IPS-18a (cell line): ENCODE measurements at regions not wholly inside any gene's neighbourhood (a gene's known extent, or its start where the extent isn't known, plus 50 kb on each side); places are given as distances from the start of the nearest gene placed in this dataset.

ENCODE experiments used
- H3K27ac ChIP-seq: one replicate; pipeline ENCODE4 v1.5.1; 2013; ENCODE audit warnings: low read length
- H3K27me3 ChIP-seq: one replicate; pipeline ENCODE4 v1.6.1; 2013; ENCODE audit warnings: mild to moderate bottlenecking, low read length; ENCODE audit not compliant: control insufficient read depth, insufficient read depth
- H3K36me3 ChIP-seq: one replicate; pipeline ENCODE4 v1.6.1; 2013; ENCODE audit warnings: low read depth, low read length; ENCODE audit not compliant: control insufficient read depth
- H3K4me1 ChIP-seq: one replicate; pipeline ENCODE4 v1.6.1; 2013; ENCODE audit warnings: low read depth, low read length; ENCODE audit not compliant: control insufficient read depth
- H3K4me3 ChIP-seq: one replicate; pipeline ENCODE4 v1.5.1; 2013; ENCODE audit warnings: low read length
- H3K9ac ChIP-seq: one replicate; pipeline ENCODE4 v1.6.1; 2013; ENCODE audit warnings: mild to moderate bottlenecking, low read length, moderate library complexity
- H3K9me3 ChIP-seq: one replicate; pipeline ENCODE4 v1.6.1; 2013; ENCODE audit warnings: low read depth, low read length; ENCODE audit not compliant: control insufficient read depth

DNA sequence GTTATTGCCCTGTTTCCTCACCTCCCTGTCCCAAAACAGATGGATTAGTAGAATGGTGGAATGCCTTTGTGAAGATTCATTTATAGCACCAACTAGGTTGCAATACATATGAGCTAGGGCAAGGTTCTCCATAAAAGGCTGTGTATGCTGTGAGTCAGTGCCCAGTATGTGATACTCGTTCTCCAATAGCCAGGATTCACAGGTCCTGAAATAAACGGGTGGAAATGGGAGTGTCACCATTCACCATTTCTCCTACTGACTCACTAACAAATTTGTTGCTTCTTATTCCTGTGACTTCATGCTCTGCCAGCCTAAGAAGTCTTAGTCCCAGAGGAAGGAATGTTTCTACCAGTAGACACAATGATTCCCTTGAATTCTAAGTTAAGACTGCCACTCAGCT is 1745.4 kb downstream of the SLITRK1 start:
- no peak overlapping the region for H3K9ac ChIP-seq
- H3K4me1 ChIP-seq = no peaks in the 10 kb centered on the region

DNA sequence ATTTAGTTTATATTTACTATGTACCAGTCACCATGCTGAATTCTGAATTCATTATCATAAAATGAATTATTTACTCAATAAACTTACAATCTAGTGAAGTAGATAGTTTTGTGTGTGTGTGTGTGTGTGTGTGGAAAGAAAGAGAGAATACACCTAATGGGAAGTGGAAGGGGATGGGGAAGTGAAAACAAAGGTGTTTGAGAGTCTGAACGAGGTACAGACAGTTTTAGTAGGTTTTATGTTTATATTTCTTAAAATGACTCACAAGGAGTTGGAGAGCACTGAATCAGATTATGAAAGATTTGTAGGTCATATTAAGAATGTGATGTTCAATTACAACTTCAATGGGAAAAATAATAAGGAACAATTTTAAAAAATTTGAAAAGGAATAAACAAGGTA is 1753.0 kb downstream of the SLITRK1 start:
- Histone ChIP-seq H3K9me3 (no peaks in the 10 kb centered on the region), H3K27me3 (no peaks in the 10 kb centered on the region)

More for the DNA sequence above, 1745.4 kb downstream of the SLITRK1 start:
- Histone ChIP-seq H3K27me3 (no peaks in the 10 kb centered on the region), H3K4me3 (no peak overlapping the region), H3K9me3 (no peaks in the 10 kb centered on the region), H3K36me3 (no peaks in the 10 kb centered on the region), H3K27ac (no peak overlapping the region)

DNA sequence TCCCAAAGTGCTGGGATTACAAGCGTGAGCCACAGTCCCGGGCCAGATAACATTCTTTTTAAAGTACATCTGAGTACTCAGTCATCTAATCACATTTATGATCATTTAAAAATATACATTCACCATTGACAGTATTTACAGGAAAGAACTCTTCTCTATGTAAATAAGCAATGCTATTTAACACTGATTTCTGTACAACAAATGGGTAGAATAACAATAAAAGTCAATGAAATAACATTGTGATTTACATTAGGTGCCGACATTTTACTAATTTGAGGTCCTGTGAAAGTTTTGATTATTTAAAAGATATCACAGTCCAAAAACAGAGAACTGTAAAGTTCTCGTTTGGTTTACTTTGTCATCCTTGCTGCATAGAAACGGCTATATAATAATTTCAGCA is 1763.7 kb downstream of the SLITRK1 start:
- Histone ChIP-seq H3K4me3 (no peak overlapping the region), H3K27ac (no peak overlapping the region), H3K9ac (no peak overlapping the region), H3K4me1 (no peaks in the 10 kb centered on the region), H3K36me3 (no peaks in the 10 kb centered on the region), H3K27me3 (no peaks in the 10 kb centered on the region), H3K9me3 (no peaks in the 10 kb centered on the region)

More for the DNA sequence above, 1753.0 kb downstream of the SLITRK1 start:
- Histone ChIP-seq H3K4me3 (no peak overlapping the region), H3K27ac (no peak overlapping the region), H3K36me3 (no peaks in the 10 kb centered on the region), H3K9ac (no peak overlapping the region), H3K4me1 (no peaks in the 10 kb centered on the region)

DNA sequence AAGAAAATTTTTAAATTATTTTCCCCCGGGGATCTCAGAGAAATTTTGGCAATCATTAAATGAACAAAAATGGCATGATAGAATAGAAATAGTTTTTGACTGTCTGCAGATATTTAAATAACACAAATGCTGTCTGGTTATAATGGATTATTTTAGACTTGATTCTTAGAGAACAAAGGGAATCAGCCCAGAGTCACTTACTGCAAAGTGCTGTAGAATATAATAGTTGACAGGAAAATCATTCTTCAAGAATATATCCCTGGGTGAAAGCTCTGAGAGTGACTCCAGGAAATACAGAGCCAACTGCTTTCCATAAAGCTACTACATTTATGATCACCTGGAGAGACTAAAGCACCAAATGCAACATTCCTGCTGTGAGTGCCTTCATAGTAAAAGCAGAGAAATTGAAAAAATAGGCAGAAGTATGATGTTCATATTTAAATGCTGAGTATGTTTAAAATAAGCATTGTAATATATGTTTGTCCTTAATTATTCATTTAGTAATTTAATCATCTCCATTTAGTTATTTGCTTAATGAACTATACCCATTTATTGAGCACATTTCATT is 1765.8 kb downstream of the SLITRK1 start:
- no peaks in the 10 kb centered on the region for H3K36me3 ChIP-seq
- H3K9me3 ChIP-seq = no peaks in the 10 kb centered on the region
- no peak overlapping the region for H3K27ac ChIP-seq
- no peaks in the 10 kb centered on the region for H3K27me3 ChIP-seq
- no peaks in the 10 kb centered on the region for H3K4me1 ChIP-seq
- H3K9ac ChIP-seq = no peak overlapping the region
- H3K4me3 ChIP-seq = no peak overlapping the region

DNA sequence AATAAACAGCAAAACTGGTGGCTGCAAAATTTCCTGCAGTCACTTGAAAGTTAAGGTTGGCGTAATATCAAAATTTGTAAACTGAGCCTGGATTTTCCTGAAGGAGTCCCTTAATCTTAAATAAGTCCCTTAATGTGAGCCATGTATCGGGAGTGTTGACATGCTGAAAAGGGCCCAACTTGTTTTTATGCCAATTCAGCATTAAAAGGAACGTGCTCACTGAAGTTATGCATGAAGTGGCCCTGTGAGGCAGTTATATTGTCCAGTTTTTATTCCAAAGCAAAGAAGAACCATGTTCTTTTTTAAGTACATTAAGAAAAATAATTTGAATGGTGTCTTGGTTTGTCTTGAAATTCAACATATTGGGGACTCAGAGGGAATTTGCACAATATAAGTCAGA is 1766.9 kb downstream of the SLITRK1 start:
- no peaks in the 10 kb centered on the region for H3K36me3 ChIP-seq
- no peak overlapping the region for H3K27ac ChIP-seq

DNA sequence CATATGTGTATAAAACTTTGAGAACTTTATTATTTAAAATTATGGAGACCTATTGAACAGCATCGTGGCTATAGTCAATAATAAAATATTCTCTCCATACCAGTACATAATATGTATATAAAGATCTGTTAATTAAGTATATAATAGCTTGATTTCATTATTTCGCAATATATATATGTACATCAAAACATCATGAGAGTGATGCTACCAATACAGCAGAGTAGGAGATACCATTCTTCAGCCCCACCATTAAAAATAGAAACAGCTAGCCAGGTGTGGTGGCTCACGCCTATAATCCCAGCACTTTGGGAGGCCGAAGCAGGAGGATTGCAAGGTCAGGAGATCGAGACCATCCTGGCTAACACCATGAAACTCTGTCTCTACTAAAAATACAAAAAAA is 1755.3 kb upstream of the SPRY2 start:
- H3K4me1 ChIP-seq = no peaks in the 10 kb centered on the region
- no peak overlapping the region for H3K4me3 ChIP-seq
- H3K27ac ChIP-seq = no peak overlapping the region
- H3K9ac ChIP-seq = no peak overlapping the region
- no peaks in the 10 kb centered on the region for H3K9me3 ChIP-seq
- H3K27me3 ChIP-seq = no peaks in the 10 kb centered on the region
- H3K36me3 ChIP-seq = no peaks in the 10 kb centered on the region

More for the DNA sequence above, 1766.9 kb downstream of the SLITRK1 start:
- no peaks in the 10 kb centered on the region for H3K4me1 ChIP-seq
- no peak overlapping the region for H3K9ac ChIP-seq
- H3K9me3 ChIP-seq = no peaks in the 10 kb centered on the region
- no peaks in the 10 kb centered on the region for H3K27me3 ChIP-seq
- no peak overlapping the region for H3K4me3 ChIP-seq

DNA sequence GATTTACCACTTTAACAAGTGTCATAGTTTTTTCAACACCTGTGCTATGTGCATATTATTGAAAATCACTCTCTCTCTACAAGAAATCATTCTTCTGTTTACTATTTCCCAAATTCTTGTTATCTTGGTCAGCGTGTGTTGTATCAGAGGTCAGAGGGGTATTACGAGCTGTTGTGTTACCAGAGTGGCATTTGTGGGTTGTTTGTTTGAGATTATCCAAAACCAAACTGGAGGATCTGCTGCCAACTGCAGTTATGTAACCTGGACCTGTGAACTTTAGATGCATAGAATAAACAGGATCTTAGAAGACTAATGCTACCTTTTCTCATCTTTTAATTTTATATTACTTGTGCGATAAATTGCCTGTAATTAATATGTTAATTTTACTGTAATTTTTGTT is 1751.4 kb upstream of the SPRY2 start:
- no peak overlapping the region for H3K9ac ChIP-seq
- H3K27ac ChIP-seq = no peak overlapping the region
- H3K4me3 ChIP-seq = no peak overlapping the region
- H3K9me3 ChIP-seq = no peaks in the 10 kb centered on the region
- H3K27me3 ChIP-seq = no peaks in the 10 kb centered on the region
- H3K36me3 ChIP-seq = no peaks in the 10 kb centered on the region
- H3K4me1 ChIP-seq = no peaks in the 10 kb centered on the region

DNA sequence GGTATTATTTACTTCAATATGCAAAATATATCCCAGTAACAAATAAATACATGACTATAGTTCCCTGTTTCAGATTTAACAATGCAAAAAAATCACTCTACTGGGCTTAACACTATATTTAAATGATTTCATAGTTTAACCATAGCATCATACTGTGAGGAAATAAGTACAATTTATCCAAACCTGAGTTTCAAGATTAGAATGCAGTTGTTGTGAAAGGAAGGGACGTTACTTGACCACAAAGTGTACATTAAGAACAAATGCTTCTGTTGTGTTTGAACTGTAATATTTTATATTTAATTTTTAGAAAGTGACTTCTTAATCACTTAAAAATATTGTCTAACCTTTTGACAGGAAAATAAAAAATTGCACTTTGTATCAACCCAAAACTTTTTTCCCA is 1747.9 kb upstream of the SPRY2 start:
- Histone ChIP-seq H3K9ac (no peak overlapping the region), H3K4me3 (no peak overlapping the region)

DNA sequence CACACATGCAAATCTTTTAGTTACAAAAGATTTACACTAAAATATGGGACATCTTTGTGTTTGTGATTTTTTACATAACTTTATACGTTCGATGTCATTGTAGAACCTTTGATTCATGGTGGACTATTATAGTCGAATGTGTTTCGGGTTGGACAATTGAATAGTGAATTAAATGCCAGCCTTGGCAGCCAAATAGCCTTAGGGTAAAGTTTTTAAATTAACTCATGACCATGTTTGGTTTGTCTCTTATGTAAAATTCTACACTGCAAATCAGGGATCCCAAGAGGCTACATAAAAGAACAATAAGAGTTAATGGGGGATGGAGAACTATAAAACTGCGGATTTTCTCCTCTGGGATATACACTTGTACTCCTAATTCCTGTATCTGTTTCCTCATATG is 1735.6 kb upstream of the SPRY2 start:
- no peak overlapping the region for H3K27ac ChIP-seq
- no peak overlapping the region for H3K4me3 ChIP-seq
- H3K36me3 ChIP-seq = no peaks in the 10 kb centered on the region
- H3K4me1 ChIP-seq = peaks cover 8% of the 10 kb centered on the region
- H3K27me3 ChIP-seq = no peaks in the 10 kb centered on the region
- H3K9ac ChIP-seq = no peak overlapping the region
- H3K9me3 ChIP-seq = no peaks in the 10 kb centered on the region

More for the DNA sequence above, 1747.9 kb upstream of the SPRY2 start:
- Histone ChIP-seq H3K4me1 (peaks cover 6% of the 10 kb centered on the region), H3K27me3 (no peaks in the 10 kb centered on the region), H3K36me3 (no peaks in the 10 kb centered on the region), H3K9me3 (no peaks in the 10 kb centered on the region), H3K27ac (no peak overlapping the region)

DNA sequence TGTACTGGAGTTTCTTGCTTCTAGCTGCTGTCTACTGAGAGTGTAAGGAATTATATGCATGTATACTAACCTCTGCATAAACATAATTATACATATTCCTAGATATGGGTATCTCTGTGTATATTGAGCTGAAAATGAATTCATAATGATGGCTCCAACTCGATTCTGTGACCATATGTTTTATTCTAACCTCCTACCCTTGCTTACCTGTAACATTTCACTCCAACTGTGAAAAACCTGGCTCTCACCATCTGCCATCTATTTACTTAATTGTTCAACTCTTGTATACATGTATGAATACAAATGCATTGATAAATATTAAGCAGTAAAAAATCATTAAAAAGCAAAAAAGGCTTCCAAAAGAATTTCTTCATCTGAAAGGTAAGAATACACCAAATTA is 1729.5 kb upstream of the SPRY2 start:
- Histone ChIP-seq H3K27ac (no peak overlapping the region), H3K36me3 (no peaks in the 10 kb centered on the region), H3K27me3 (no peaks in the 10 kb centered on the region), H3K9ac (no peak overlapping the region), H3K9me3 (no peaks in the 10 kb centered on the region), H3K4me3 (no peak overlapping the region), H3K4me1 (no peaks in the 10 kb centered on the region)

DNA sequence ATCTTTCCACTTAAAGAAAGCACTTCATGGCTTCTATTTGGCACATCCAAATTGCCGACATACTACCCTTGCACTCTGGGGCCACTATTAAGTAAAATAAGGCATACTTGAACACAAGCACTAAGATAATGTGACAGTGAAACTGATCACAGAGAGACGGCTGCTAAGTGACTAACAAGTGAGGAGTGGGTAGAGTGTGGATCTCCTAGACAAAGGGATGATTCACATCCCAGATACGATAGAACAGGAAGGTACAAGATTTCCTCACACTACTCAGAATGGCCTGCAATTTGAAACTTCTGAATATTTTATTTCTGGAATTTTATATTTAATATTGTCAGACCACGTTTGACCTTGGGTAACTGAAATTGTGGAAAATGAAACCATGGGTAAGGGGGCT is 1721.8 kb upstream of the SPRY2 start:
- Histone ChIP-seq H3K9ac (no peak overlapping the region), H3K36me3 (no peaks in the 10 kb centered on the region), H3K27me3 (no peaks in the 10 kb centered on the region), H3K9me3 (no peaks in the 10 kb centered on the region), H3K27ac (no peak overlapping the region), H3K4me3 (no peak overlapping the region), H3K4me1 (no peaks in the 10 kb centered on the region)

DNA sequence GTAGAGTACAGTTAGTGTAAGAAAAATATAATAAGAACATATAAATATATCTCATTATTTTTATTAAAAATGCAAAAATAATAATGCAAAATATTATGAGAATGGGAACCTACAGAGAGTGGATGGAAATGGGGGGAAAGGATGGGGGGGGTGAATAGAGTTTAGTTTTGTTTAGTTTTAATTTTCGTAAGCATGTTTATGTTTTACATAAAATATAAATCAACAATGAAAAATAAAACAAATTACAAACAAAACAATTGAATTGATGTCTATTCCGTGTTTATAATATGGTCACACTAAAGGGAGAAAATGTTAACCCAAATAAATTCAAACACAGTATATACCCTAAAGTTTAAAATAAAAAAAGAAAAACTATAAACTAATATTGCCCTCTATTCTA is 1717.4 kb upstream of the SPRY2 start:
- no peak overlapping the region for H3K9ac ChIP-seq
- H3K36me3 ChIP-seq = no peaks in the 10 kb centered on the region
- H3K27me3 ChIP-seq = no peaks in the 10 kb centered on the region
- no peak overlapping the region for H3K4me3 ChIP-seq
- no peak overlapping the region for H3K27ac ChIP-seq
- H3K4me1 ChIP-seq = no peaks in the 10 kb centered on the region
- no peaks in the 10 kb centered on the region for H3K9me3 ChIP-seq
